Peyer's patch (tissue), 4 donors: ENCODE measurements at regions not wholly inside any gene's neighbourhood (a gene's known extent, or its start where the extent isn't known, plus 50 kb on each side); places are given as distances from the start of the nearest gene placed in this dataset.

Experiments
- CTCF ChIP-seq, 6 experiments: fragments of 450-650 bp in 4 of 6; fragments of 200-600 bp in 2 of 6; sonication (generic) in 1 of 6; IDR thresholded peaks; one replicate each; pipeline ENCODE4 v1.5.1; 2017 to 2019; ENCODE audit warnings: antibody characterized with exemption in 6 of 6, mild to moderate bottlenecking in 3 of 6, moderate library complexity in 1 of 6
- POLR2A ChIP-seq, 2 donors: fragments of 450-650 bp; IDR thresholded peaks; one replicate each; pipeline ENCODE4 v1.5.1; 2017; ENCODE audit warnings: antibody characterized with exemption in 2 of 2, mild to moderate bottlenecking in 2 of 2, moderate library complexity in 2 of 2

- TF ChIP-seq CTCF (IDR thresholded peaks at IDR 0.05) (no peak), POLR2A (IDR thresholded peaks at IDR 0.05) (no peak)
These were observed 138.6 kb upstream of the FGGY start for GRCh38 chr1:59158321-59158720.
